A673 (cell line): ENCODE measurements at regions not wholly inside any gene's neighbourhood (a gene's known extent, or its start where the extent isn't known, plus 50 kb on each side); places are given as distances from the start of the nearest gene placed in this dataset.

Experiments used
- EZH2 ChIP-seq: fragments of 200-600 bp; sonication (generic); IDR thresholded peaks from 2 replicates; pipeline ENCODE4 v1.6.1; 2017; ENCODE audit warnings: borderline replicate concordance, low read depth, mild to moderate bottlenecking, mixed read lengths, antibody characterized with exemption, low read length; ENCODE audit not compliant: poor library complexity, severe bottlenecking
- TF ChIP-seq, protein P1 (sequence below): fragments of 300-800, 200-600 bp; sonication (generic); conservative IDR thresholded peaks from 2 replicates; pipeline ENCODE4 v1.5.1; 2017; ENCODE audit warnings: low read depth, mild to moderate bottlenecking, antibody characterized with exemption, low read length, moderate library complexity, mixed read lengths

- TF ChIP-seq, protein P1, sequence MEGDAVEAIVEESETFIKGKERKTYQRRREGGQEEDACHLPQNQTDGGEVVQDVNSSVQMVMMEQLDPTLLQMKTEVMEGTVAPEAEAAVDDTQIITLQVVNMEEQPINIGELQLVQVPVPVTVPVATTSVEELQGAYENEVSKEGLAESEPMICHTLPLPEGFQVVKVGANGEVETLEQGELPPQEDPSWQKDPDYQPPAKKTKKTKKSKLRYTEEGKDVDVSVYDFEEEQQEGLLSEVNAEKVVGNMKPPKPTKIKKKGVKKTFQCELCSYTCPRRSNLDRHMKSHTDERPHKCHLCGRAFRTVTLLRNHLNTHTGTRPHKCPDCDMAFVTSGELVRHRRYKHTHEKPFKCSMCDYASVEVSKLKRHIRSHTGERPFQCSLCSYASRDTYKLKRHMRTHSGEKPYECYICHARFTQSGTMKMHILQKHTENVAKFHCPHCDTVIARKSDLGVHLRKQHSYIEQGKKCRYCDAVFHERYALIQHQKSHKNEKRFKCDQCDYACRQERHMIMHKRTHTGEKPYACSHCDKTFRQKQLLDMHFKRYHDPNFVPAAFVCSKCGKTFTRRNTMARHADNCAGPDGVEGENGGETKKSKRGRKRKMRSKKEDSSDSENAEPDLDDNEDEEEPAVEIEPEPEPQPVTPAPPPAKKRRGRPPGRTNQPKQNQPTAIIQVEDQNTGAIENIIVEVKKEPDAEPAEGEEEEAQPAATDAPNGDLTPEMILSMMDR, result no peak
- no peak for TF ChIP-seq EZH2
Measured at GRCh38 chr1:181951213-181951612, 110.3 kb downstream of the ZNF648 start.
